GM19023 (cell line): ENCODE measurements at regions not wholly inside any gene's neighbourhood (a gene's known extent, or its start where the extent isn't known, plus 50 kb on each side); places are given as distances from the start of the nearest gene placed in this dataset.

ENCODE experiments used
- ATAC-seq: cut with Tn5 transposase; IDR thresholded peaks from one replicate; pipeline ENCODE4 v1.9.1; 2021; ENCODE audit warnings: mild to moderate bottlenecking, moderate library complexity; ENCODE audit not compliant: unreplicated experiment

DNA sequence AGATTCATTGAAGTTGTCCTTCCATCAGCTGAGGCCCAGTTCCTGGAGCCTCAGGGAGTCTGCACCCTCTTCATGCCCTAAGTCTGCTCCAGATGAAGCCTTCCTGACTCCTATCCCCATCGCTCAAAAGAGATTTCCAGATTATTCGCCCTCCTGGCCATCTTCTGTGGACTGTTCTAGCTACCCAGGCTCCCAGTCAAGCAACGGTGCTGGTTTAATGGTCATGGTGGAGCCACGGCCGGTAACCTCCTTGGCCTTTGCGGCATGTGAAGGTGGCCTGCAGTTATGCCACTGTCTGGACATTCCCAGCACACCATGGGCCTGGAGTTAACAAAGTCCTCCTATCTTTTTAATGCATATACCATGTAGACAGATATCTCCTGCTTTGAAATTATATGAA, 140.1 kb upstream of the ASB18 start:
- no peak for ATAC-seq

DNA sequence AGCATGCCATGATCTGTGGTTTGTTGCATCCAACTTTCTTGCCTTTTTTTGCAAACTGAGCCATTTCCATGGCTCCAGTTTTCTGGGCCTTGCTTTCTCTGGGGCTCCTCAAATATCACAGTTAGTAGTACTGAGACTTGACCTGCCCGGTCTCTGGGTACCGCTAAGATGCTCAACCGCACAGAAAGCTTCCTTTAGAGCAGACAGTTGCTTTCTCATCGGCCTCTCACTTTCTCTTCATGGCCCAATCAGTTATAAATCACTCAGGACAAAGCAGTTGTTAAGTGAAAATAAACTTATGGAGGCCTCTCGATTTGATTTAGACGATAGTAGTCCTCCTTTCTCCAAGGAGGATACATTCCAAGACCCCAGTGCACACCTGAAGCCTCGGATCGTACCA, 141.2 kb upstream of the ASB18 start:
- ATAC-seq = no peak

DNA sequence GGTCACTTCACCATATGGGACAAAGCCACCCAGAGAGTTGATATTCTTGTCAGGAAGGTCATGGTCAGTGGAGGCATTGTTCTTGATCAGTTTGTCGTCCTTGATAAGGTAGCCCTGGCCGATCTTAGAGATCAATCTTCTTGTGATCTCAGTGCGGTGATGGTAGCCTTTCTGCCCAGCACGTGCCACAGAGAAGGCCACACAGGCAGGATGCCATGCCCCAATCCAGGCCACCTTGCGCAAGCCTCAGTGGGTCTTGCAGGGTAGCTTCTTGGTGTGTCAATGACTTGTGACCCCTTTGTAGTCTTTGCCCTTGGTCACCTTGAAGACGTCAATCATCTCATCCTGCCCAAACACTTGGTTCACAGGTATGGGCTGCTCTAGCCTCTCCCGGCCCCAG, 143.9 kb upstream of the ASB18 start:
- no peak for ATAC-seq

DNA sequence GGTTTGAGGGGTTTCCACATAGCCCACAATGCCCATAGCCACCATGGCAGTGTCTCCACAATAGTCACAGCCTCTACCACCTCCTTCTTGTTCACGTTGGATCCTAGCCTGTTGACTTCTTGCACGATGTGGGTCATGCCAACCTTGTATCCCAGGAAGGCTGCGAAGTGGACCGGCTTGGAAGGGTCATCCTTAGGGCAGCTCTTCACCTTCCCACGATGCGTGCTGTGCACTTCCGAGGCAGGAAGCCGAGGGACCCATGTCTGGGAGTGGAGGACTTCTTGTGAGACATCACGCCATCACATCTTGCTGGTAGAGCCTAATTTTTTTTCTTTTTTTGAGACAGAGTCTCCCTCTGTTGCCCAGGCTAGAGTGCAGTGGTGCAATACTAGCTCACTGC, 144.6 kb upstream of the ASB18 start:
- ATAC-seq = no peak

DNA sequence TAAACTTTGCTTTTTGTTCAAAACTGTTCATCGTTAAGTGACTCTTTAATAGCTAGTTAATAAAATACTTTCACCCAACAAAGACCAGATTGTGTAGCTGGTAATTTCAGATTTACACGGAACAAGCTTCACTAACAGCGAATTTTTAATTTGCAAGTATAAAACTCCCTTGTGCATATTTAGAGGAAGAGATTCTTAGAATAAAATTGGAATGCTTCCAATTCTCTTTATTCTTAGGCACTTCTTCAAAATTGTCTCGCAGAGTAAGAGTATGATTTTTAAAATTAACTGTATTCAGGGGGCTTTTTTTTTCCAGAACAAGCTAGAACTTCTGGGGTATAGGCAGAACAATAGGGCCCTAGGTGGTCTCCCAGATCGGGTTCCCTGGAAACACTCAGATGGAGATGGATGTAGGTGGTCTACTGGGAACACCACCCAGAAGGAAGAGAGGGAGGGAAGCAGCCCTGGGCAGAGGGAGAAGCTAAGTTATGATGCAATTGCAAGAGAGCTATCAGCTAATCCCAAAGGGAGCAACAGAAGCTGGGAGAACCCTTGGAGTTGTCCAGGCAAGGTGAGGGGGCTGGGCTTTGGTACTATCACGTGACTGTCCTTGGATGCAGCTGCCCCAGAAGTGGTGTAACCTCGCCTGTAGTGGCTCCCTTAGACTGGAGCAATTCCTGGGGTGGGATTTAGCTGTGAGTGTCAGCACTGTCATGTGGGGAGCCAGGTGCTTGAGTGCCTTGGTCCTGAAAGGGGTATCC, 151.7 kb upstream of the ASB18 start:
- ATAC-seq = no peak

DNA sequence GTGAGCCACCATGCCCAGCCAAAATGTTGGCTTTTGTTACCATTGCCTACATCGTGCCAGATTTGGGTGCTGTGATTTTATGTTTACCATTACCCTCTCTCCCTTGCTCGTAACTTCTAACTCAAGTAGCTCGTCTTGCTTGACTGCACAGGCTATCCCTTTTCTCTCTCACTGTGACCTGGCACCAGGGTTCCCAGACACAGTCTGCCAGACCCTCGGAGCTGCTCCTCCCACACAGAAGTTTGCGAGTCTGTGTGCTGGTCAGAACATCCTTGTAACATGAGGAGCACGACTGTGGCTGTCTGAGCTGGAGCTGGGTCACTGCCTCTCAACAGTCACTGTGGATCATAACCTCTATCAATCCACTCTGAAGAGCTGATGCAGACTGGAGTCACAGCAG, 152.5 kb upstream of the ACKR3 start:
- ATAC-seq = no peak

DNA sequence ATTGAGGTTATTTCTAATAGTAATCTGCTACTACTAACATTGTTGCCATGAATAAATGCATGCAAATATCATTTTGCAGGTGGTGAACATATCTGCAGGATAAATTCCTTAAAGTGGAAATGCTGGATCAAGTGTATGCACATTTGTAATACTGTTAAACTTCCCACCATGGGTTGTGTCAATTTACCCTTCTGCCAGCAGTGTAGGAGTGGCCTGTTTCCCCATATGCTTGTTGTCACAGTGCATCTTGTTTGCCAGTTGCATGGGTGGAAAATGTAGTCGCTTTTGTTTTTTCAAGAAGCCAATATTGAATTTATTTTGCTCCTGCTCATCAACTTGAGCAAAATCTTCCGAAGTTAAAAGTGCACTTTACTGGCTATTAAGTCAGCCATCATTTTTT, 139.0 kb upstream of the ACKR3 start:
- no peak for ATAC-seq

DNA sequence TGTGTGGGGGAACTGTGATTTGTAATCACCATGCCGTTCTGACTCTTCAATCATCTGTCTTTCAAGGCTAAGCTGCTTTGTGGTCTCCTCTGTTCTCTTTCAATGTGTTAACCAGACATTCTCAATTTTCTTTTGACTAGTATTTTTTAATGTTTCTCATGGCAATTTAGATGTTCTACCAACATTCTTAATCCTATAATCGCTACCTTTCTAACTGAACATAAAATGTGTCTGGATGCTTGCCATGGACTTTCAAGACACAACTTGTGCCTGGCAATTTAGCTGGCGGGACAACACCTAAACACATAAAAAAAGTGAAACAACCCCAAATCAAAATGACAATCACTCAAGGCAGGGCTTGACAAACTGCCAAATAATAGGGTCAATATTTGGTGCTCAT, 135.0 kb upstream of the ACKR3 start:
- no peak for ATAC-seq

DNA sequence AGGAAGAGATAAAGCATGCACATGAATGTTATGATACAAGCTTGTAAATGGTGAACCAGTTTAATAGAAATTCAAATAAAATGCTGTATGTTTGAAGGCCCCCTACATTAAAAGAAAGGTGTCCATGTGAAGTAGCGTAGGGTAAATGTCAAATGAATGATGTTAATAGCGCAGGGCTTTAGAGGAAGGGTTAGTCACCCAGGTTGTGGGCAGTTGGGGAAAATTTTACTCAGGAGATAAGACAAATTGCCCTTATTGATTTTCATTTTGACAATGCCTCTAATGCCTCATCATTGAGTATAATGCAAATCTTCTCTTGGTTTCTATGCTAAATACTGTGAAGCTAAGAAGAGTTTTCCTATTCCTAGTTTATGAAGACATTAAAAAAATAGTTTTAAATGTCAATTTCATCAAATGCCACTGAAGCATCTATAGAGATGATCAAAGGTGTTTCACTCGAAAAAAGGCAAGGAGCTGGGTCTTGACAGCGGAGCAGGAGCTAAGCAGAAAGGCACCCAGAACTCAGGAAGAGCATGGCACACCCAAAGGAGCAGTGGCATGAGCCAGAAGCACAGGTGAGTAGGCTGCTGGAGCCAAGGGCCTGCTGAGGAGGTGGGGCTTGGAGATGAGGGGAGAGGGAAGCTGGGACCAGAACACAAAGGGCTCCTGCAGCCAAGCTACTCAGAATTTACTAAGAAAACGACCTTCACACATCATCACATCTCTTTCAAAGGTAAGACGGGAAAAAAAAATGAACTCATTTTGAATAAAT, 129.3 kb upstream of the ACKR3 start:
- ATAC-seq = no peak

DNA sequence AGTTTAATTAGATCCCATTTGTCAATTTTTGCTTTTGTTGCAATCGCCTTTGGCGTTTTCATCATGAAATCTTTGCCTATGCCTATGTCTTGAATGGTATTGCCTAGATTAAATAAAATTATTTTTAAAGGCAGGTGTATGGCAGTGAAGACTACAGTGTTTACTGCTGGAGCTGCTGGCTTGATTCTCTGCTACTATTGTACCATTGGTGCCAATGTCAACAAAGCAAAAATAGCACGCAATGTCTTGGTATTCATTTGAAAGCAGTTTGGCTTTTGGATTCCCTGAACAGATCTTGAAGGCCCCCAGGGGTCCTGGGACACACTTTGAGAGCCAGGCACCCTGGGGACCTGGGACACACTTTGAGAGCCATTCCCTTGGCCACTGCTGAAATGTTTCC, 125.4 kb upstream of the ACKR3 start:
- ATAC-seq = no peak

DNA sequence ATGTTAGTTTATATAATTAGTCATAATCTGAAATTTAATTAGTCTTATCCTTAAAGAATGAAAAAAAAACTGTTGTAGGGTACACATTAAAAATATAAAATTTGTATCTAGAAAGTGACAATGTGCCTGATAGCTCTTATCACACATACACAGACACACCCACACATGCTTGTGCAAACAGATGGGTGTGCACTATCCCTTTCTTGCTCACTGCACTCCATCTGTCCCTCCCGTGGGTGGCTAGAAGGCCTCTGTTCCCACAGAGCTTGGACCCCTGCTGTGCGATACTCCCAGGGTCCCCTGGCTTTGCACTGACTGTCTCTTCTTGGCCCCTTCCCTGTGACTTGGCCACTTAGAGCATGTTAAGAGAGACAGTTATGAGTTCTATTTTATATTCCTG, 123.9 kb upstream of the ACKR3 start:
- no peak for ATAC-seq

DNA sequence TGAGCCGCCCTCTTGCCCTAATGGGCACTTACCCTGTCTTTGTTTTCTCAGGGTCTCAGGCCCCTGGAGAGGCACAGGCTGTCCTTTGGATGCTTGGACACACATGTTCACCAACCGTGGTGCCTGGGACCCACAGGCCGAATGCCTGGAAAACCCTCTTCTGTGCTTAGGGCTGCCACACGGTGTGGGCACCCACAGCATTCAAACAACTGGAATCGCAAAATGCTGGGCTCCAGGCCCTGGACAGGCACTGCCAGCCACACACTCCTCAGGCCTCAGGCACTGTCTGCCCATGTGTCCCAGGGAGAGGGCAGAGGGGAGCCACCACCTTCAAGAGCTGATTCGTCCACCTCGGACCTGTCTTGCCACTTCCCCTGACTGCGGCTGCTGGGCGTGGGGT, 123.1 kb upstream of the ACKR3 start:
- ATAC-seq = no peak

DNA sequence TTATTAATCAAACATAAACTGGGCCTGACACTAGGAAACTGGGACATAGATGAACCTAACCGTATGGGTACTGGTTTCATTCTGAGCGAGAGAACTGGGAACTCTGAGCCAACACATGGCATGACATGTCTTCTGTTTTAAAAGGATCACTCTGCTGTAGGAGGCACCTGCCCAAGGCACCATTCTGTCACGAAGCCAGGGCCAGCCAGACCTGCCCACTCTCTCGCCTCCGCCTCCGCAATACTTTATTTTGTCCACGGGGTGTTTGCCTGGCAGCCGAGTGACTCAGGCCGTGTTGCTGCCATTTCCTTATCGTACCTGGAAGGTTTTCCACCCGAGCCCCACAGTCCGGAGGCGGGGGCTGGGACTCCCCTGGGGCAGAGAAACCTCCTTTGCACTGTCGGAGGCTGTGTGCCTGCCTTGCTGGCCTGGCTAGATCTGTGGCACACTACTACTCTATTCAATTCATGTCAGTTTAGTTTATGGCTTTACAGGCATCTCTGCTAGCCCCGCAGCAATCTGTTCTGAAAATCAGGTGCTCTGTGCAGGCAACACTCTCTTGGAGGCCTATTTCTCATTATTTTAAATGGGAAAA, 120.4 kb upstream of the ACKR3 start:
- no peak for ATAC-seq

DNA sequence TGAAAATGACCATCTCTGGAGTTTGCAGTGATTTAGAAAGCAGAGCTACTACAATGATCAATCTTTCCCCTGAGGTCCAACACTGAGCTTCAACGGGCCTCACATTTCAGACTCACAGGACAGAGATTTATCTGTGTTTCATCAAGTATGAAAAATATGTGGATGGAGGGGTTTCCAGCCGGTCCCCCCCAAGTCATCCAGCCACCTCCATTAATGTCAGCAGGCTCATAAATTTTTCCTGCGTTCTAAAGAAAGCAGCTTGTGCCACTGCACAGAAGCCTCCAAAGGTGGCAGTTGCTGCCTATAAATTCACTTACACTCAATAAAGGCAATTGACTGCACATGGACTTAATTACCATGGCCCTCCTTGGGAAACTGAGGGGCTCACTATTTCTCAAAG, 117.4 kb upstream of the ACKR3 start:
- ATAC-seq = no peak

DNA sequence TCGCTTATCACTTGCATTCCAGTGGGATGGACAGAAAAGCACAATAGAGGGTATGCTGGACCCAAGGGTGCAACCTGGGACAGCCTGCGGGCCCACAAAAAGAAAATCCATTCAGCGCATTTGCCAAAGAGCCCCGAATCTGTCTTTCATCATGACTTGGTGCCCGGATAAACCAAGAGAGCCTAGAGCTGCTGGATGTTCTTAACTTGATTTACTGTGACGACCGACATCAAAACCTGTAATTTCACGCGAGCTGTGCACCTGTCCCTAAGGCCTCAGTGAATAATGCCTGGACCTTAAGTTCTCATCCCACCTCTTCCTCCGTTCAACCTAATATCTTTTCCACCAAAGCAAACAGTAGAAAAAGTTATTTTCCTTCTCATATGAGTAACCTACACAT, 115.5 kb upstream of the ACKR3 start:
- no peak for ATAC-seq

DNA sequence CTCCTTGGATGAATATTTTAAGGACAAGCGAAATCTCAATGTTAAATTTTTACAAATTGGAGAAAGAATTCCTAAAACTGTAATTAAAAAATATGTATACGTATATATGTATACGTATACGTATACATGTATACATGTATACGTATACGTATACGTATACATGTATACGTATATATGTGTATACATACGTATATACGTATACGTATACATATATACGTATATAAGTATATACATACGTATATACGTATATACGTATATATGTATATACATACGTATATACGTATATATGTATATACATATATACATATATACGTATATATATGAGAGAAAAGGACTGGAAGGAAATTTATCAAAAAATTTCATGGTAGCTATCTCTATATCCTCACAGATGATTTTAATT, 110.2 kb upstream of the ACKR3 start:
- ATAC-seq = no peak

DNA sequence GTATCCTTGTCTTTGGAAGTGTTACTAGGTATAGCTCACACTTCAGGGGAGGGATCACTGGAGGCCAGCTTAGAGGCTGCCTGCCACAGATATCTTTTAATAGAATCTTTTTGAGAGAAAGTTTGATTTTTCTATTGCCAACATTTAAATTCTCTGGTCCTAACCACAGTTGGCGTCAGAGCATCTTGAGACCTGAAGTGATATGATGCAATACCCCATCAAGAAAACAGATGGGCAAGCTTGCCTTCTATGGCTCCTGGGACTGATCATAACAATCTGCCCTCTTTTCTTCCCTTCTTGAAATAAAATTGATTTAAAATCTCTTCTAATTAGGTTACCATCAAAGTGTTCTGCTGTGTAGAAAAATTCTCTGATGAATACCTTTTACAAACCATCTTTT, 105.5 kb upstream of the ACKR3 start:
- no peak for ATAC-seq

DNA sequence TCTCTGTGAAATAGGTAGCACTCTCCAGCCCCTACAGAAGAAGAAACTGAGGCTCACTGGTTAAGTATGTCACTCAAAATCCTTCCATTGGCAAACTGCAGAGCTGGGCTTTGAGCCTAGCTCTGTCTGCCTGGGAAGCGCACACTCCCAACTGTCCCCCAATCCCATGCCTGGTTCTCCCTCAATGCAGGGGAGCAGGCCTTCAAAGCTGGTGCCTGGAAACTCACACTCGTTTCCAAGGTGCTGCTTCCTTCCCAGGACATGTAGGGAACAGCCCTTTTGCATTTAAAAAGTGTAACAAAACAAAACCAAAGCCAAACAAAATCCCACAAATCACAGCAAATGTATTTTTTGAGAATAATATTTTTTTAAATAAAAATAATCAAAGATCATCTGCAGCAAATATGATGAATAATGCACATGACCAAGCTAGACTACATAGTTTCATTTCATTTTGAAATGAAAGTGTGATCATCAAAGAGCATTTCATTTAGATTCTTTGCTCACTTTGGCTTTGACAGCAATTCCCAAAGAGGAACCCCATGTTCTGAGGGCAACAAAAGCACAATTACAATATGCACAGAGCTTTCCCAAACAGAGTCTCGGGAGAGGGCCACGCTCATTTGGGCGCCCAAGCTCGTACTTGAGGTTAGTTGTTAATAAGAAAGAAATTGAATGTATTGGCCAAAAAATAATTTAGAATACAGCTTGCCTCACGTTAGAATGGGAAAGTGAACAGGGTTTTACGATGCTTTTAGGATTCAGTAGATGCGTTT, 96.7 kb upstream of the ACKR3 start:
- ATAC-seq = no peak

DNA sequence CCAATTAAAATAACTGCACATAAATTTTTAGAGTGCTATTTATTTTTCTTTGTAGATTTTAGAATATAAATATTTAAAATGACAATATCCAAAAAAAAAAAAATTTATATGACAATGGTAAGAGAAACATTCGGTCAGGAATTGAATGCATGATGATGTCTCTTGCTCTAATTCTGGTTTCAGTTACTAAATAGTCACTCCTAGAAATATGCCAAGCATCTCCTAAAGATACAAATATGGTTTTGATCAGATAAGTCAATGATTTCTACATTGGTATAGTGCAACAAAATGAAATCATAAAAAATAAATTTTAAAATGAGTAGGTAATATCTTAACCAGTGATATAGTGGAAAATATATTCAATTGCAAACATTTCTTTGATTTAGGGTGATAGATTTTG, 95.9 kb upstream of the ACKR3 start:
- no peak for ATAC-seq

DNA sequence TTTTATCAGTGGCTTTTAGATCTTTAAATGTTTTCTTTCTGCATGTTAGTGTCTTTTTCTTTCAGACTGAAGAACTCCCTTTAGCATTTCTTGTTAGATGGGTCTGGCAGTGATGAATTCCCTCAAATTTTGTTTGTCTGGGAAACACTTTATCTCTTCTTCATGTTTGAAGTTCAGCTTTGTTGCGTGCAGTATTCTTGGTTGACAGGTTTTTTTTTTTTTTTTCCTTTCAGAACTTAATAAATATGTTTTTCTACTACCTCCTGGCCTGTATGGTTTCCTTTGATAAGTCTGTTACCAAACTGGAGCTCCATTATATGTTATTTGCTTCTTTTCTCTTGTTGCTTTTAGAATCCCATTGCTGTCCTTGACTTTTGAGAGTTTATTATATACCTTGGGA, 89.8 kb upstream of the ACKR3 start:
- ATAC-seq = no peak

DNA sequence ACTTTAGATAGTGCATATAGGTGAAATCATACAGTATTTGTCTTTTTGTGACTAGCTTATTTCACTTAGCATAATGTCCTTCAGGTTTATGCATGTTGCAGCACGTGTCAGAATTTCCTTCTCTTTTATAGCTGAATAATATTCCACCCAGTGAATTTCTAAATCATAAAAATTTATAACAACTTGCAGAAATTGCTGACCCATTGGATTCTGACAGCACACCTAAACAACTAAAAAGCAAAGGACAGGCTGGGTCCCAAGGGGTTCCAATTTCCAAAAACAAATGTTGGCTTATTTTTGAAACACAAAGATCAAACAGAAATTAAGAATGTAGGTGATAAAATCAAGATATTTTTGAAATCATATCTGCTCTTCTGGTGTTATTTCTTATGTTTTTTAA, 86.5 kb upstream of the ACKR3 start:
- no peak for ATAC-seq

DNA sequence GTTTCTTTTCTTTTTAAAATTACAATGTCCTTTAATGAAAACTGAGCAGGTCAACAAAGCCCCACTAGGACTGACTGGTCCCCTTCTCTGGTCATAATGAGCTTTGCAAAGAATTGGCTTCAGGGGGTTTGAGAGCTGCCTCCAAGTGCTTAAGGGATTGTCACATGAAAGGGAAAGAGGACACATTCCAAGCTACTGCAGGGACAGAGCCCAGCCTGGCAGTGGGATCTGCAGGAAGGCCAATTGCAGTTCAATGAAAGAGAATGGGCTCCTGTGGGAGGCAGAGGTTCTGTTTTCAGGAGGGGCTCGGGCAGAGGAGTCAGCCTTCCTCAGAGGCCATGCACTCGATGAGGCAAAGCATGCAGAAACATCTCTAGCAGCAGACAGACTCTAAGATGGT, 84.1 kb upstream of the ACKR3 start:
- no peak for ATAC-seq
